Kidney (tissue), 13 donors: ENCODE measurements at regions not wholly inside any gene's neighbourhood (a gene's known extent, or its start where the extent isn't known, plus 50 kb on each side); places are given as distances from the start of the nearest gene placed in this dataset.
"Not testable (repeated sequence)": the region's sequence is repeated elsewhere in the genome, so short reads cannot be mapped to it uniquely, and the experiment has no call there.

ENCODE experiments used
- DNase-seq, 5 donors: peaks; one replicate each; pipeline ENCODE4 v3.0.0-alpha.2; 2013 to 2020
- FAIRE-seq: peaks from 2 replicates; lab custom pipeline; 2012; peaks lifted over from hg19 to GRCh38; lab: Jason Lieb, UNC
- H3K27ac ChIP-seq, 2 donors: one replicate each; pipeline ENCODE4 v1.7.0; 2013; ENCODE audit warnings: low read depth in 2 of 2, low read length in 2 of 2, inconsistent platforms in 1 of 2
- H3K27me3 ChIP-seq: one replicate; pipeline ENCODE4 v1.7.1; 2013; ENCODE audit warnings: low read length, inconsistent platforms; ENCODE audit not compliant: control insufficient read depth, insufficient read depth
- H3K36me3 ChIP-seq, 3 donors: one replicate each; pipeline versions ENCODE4 v1.7.0 to v1.7.1; 2013; ENCODE audit warnings: low read length in 3 of 3, control low read depth in 1 of 3, inconsistent platforms in 1 of 3; ENCODE audit not compliant: insufficient read depth in 3 of 3, control insufficient read depth in 2 of 3
- H3K4me1 ChIP-seq, 3 donors: one replicate each; pipeline versions ENCODE4 v1.7.0 to v1.7.1; 2013; ENCODE audit warnings: low read length in 3 of 3, inconsistent platforms in 1 of 3, low read depth in 1 of 3; ENCODE audit not compliant: control insufficient read depth in 2 of 3, insufficient read depth in 2 of 3
- H3K4me3 ChIP-seq, 3 donors: one replicate each; pipeline versions ENCODE4 v1.7.0 to v1.8.1; 2013; ENCODE audit warnings: low read length in 3 of 3, control low read depth in 1 of 3, inconsistent platforms in 1 of 3
- H3K9ac ChIP-seq, 3 donors: one replicate each; pipeline versions ENCODE4 v1.7.0 to v1.7.1; 2013; ENCODE audit warnings: low read length in 3 of 3, control low read depth in 1 of 3, inconsistent platforms in 1 of 3
- H3K9me3 ChIP-seq, 3 donors: one replicate each; pipeline versions ENCODE4 v1.7.0 to v1.7.1; 2013; ENCODE audit warnings: low read length in 3 of 3, control low read depth in 1 of 3, inconsistent platforms in 1 of 3; ENCODE audit not compliant: control insufficient read depth in 2 of 3, insufficient read depth in 1 of 3
- CTCF ChIP-seq: IDR thresholded peaks from 3 replicates; pipeline ENCODE4 v1.5.1; 2012; ENCODE audit warnings: mild to moderate bottlenecking, moderate library complexity, borderline replicate concordance; ENCODE audit not compliant: insufficient read depth; ENCODE audit errors: extremely low read depth
- intact Hi-C: fragments of 100-400 bp; cut with DNase I; formaldehyde crosslinking; loops from one replicate; pipeline ENCODE4 v1.11.1; 2022
- donor health status: control.
- donor health status: control.
- donor health status: control.
- donor health status: control.
- donor health status: control.
- donor health status: DM: yes; HTN: yes; CAD: no.
- donor health status: Normal renal cell carcinoma (clear cell type).

GRCh38 chr9:22829236-22829635 lies 382.6 kb downstream of the DMRTA1 start:
- Histone ChIP-seq H3K9ac (no peak overlapping the region), H3K4me3 (no peak overlapping the region), H3K36me3 (no peaks in the 10 kb centered on the region), H3K27me3 (no peaks in the 10 kb centered on the region), H3K4me1 (no peaks in the 10 kb centered on the region), H3K9me3 (no peaks in the 10 kb centered on the region), H3K27ac (no peak overlapping the region)
- intact Hi-C loops: no loop called here
- FAIRE-seq (no peak), DNase-seq (no peak)
- TF ChIP-seq CTCF: no peak

- no peaks in the 10 kb centered on the region for H3K27me3 ChIP-seq
These were observed 391.6 kb downstream of the DMRTA1 start for GRCh38 chr9:22838266-22838665.

GRCh38 chr9:22840641-22841040 lies 394.0 kb downstream of the DMRTA1 start:
- Histone ChIP-seq H3K4me1 (no peaks in the 10 kb centered on the region), H3K4me3 (no peak overlapping the region), H3K27me3 (no peaks in the 10 kb centered on the region), H3K27ac (no peak overlapping the region), H3K9ac (no peak overlapping the region), H3K36me3 (no peaks in the 10 kb centered on the region), H3K9me3 (peaks cover 0 to 9% (median 2%) of the 10 kb centered on the region in 3 donors)
- DNase-seq (no peak), FAIRE-seq (no peak)
- no peak for TF ChIP-seq CTCF
- intact Hi-C loops: no loop called here

More at GRCh38 chr9:22838266-22838665, 391.6 kb downstream of the DMRTA1 start:
- FAIRE-seq: no peak
- H3K27ac ChIP-seq: no peak overlapping the region
- H3K9ac ChIP-seq: no peak overlapping the region
- H3K36me3 ChIP-seq: no peaks in the 10 kb centered on the region
- no peak overlapping the region for H3K4me3 ChIP-seq
- no peaks in the 10 kb centered on the region for H3K4me1 ChIP-seq
- no peak for DNase-seq
- intact Hi-C loops: no loop called here
- H3K9me3 ChIP-seq: peaks cover 0 to 2% (median 0%) of the 10 kb centered on the region in 3 donors
- TF ChIP-seq CTCF: no peak

GRCh38 chr9:22845243-22845642 lies 398.6 kb downstream of the DMRTA1 start:
- DNase-seq, H3K27me3 ChIP-seq, H3K27ac ChIP-seq, H3K4me1 ChIP-seq, H3K9ac ChIP-seq, intact Hi-C loops, H3K36me3 ChIP-seq, FAIRE-seq, H3K4me3 ChIP-seq: not testable (repeated sequence)
- H3K9me3 ChIP-seq: peaks cover 0 to 12% (median 4%) of the 10 kb centered on the region in 3 donors
